ENCODE measurements at regions not wholly inside any gene's neighbourhood (a gene's known extent, or its start where the extent isn't known, plus 50 kb on each side); places are given as distances from the start of the nearest gene placed in this dataset.

- TF ChIP-seq ZBTB33 (CRISPR knock-in tag; IDR thresholded peaks at IDR 0.05): peak; percentile 56; the same call in 1 of the 2 replicates
- TF ChIP-seq MTERF4 (CRISPR knock-in tag; IDR thresholded peaks at IDR 0.05): no peak
These were observed 57.3 kb upstream of the RASA2 start (continued) for GRCh38 chr3:141429371-141430035.

GRCh38 chr3:141430316-141430715 lies 56.5 kb upstream of the RASA2 start:
- TF ChIP-seq ETS1 (CRISPR knock-in tag; IDR thresholded peaks at IDR 0.05): no peak
- no peak for TF ChIP-seq MAFK (conservative IDR thresholded peaks at IDR 0.05 in 1 of 2, IDR thresholded peaks at IDR 0.05 in 1 of 2; ENCODE audit: low read length in 2 of 2)
- no peak for TF ChIP-seq ZNF83 (CRISPR knock-in tag; IDR thresholded peaks at IDR 0.05; ENCODE audit: borderline replicate concordance)
- no peak for TF ChIP-seq MAZ (IDR thresholded peaks at IDR 0.05; ENCODE audit: borderline replicate concordance, low read depth, low read length)
- 0 out of 2 replicates have a peak, but pooled peaks have one; percentile 12 for TF ChIP-seq MAZ (CRISPR knock-in tag; IDR thresholded peaks at IDR 0.05; ENCODE audit: low read depth)
- no peak for TF ChIP-seq ZBTB2 (CRISPR knock-in tag; IDR thresholded peaks at IDR 0.05; ENCODE audit: low read depth)
- CTCF ChIA-PET (ENCODE audit: low intra/inter-chr PET ratio, low total read pairs): no interaction called here
- H3K27ac ChIP-seq (ENCODE audit: extremely low read length, insufficient read depth, low read length): peak overlapping the region; percentile 95
- FAIRE-seq: no peak
- no peak overlapping the region for H3K4me3 ChIP-seq (replicated peaks in 1 of 3; ENCODE audit: insufficient read depth in 1 of 3, low read depth in 2 of 3, low read length in 3 of 3)
- H3K27me3 ChIP-seq (ENCODE audit: control insufficient read depth in 1 of 2, insufficient read depth in 2 of 2, low read length in 2 of 2): no peaks in the 10 kb centered on the region
- no peak overlapping the region for H2AFZ ChIP-seq (ENCODE audit: low read length)
- H4K20me1 ChIP-seq (ENCODE audit: insufficient read depth, low read length): no peaks in the 10 kb centered on the region
- BruUV-seq (replicated peaks): no TSS peak
- no peaks in the 10 kb centered on the region for H3K9me3 ChIP-seq (ENCODE audit: low read length)
- in situ Hi-C loops (cut with HindIII; ENCODE audit: extremely low pct_ligation_motif_present, low pct_unique_long_range_greater_than_20kb) (no loop called here), intact Hi-C loops (cut with micrococcal nuclease; ENCODE audit: unreplicated experiment) (no loop called here)
- ATAC-seq: no peak
- H3K79me2 ChIP-seq (ENCODE audit: insufficient read depth, low read length): peaks cover 32% of the 10 kb centered on the region
- no peak overlapping the region for H3K9ac ChIP-seq (ENCODE audit: insufficient read depth, low read depth, low read length)
- H3K4me2 ChIP-seq (ENCODE audit: low read depth, low read length): peak overlapping the region; percentile 89
- POLR2A ChIA-PET: interaction anchor here (1.0 to 11.7 kb wide), 8 partner anchors 19 to 106 kb away, joined by 3 to 128 read pairs (median 10); partner anchors contain the start of gene ZBTB38
- peaks cover 54% of the 10 kb centered on the region for H3K4me1 ChIP-seq (ENCODE audit: insufficient read depth, low read length)
- DNase-seq (ENCODE audit: low spot score): no peak
- H3K36me3 ChIP-seq (replicated peaks in 1 of 2; ENCODE audit: control insufficient read depth in 1 of 2, insufficient read depth in 2 of 2, low read length in 2 of 2): peaks cover 12 to 24% of the 10 kb centered on the region in 2 experiments; a peak in 4 of 5 replicates
- WGBS (ENCODE audit: low lambda C conversion rate): 86% methylated on average over 5 of the region's 6 CpGs

Measured in HepG2 (cell line).